ENCODE measurements at regions not wholly inside any gene's neighbourhood (a gene's known extent, or its start where the extent isn't known, plus 50 kb on each side); places are given as distances from the start of the nearest gene placed in this dataset.

DNA sequence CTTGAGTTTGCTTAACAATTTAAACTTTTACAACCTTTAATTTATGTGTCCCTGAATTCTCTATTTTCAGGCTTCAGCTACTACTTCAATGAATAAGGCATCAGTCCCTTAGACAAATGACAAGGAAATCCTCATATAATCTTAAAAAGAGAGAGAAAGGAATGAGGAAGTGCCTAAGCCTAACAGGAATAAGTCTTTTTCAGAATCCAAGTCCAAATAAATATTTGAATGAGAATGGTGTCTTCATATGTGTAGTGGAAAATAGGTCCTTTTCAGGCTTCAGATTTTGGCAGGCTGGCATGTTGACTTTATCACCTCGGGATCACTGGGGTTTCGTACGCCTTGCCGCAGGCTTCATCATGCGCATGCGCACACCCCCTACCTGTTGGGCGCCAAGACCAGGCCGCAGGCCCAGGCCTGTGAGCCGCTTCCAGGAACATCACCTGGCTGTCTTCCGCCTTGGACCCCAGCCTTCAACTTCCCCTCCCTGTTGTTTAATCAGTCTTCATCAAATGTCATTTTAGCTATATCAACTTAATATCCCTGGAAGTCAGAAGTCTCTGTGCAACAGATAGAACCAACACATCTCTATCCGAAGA lies 334.5 kb downstream of the SOX2 start:
- TF ChIP-seq CTCF (conservative IDR thresholded peaks at IDR 0.05; ENCODE audit: low read depth, low read length), result no peak
- no peak for TF ChIP-seq EZH2 (IDR thresholded peaks at IDR 0.05; ENCODE audit: borderline replicate concordance, low read depth, low read length, poor library complexity, severe bottlenecking)
